ENCODE measurements at regions not wholly inside any gene's neighbourhood (a gene's known extent, or its start where the extent isn't known, plus 50 kb on each side); places are given as distances from the start of the nearest gene placed in this dataset.

GRCh38 chr15:97463696-97464095 lies 496.8 kb upstream of the ARRDC4 start:
- TF ChIP-seq POLR2A (IDR thresholded peaks at IDR 0.05) (no peak), CTCF (IDR thresholded peaks at IDR 0.05) (no peak), EP300 (IDR thresholded peaks at IDR 0.05) (no peak)

All from ovary (tissue), 3 donors.